ENCODE measurements at regions not wholly inside any gene's neighbourhood (a gene's known extent, or its start where the extent isn't known, plus 50 kb on each side); places are given as distances from the start of the nearest gene placed in this dataset.

GRCh38 chr2:160652236-160652635, 158.6 kb upstream of the RBMS1 start:
- peak; percentile 24; the same call in 2 of the 3 replicates for ATAC-seq
- TF ChIP-seq ISL1 (CRISPR knock-in tag; IDR thresholded peaks at IDR 0.05) (no peak), CSRNP3 (CRISPR knock-in tag; IDR thresholded peaks at IDR 0.05) (no peak), TSHZ2 (CRISPR knock-in tag; IDR thresholded peaks at IDR 0.05) (no peak)

GRCh38 chr2:160657196-160657595, 163.6 kb upstream of the RBMS1 start:
- no peak for TF ChIP-seq BACH2 (CRISPR knock-in tag; IDR thresholded peaks at IDR 0.05; ENCODE audit: borderline replicate concordance)
- TF ChIP-seq TCF4 (CRISPR knock-in tag; IDR thresholded peaks at IDR 0.05; ENCODE audit: borderline replicate concordance), result no peak
- TF ChIP-seq ZFP3 (CRISPR knock-in tag; IDR thresholded peaks at IDR 0.05), result no peak
- no peak for TF ChIP-seq ARNTL (CRISPR knock-in tag; IDR thresholded peaks at IDR 0.05; ENCODE audit: borderline replicate concordance, low read depth)
- no peak for TF ChIP-seq ESRRG (CRISPR knock-in tag; IDR thresholded peaks at IDR 0.05)
- no peak for TF ChIP-seq ISL1 (CRISPR knock-in tag; IDR thresholded peaks at IDR 0.05)
- TF ChIP-seq PPARA (CRISPR knock-in tag; IDR thresholded peaks at IDR 0.05; ENCODE audit: borderline replicate concordance), result no peak
- TF ChIP-seq TOX (CRISPR knock-in tag; IDR thresholded peaks at IDR 0.05; ENCODE audit: borderline replicate concordance), result no peak
- no peak for TF ChIP-seq ZNF565 (CRISPR knock-in tag; conservative IDR thresholded peaks at IDR 0.05; ENCODE audit: low read depth)
- TF ChIP-seq CSRNP3 (CRISPR knock-in tag; IDR thresholded peaks at IDR 0.05), result no peak
- TF ChIP-seq OSR1 (CRISPR knock-in tag; IDR thresholded peaks at IDR 0.05), result no peak
- no peak for TF ChIP-seq ZNF8 (CRISPR knock-in tag; IDR thresholded peaks at IDR 0.05)
- no peak for TF ChIP-seq ZFP30 (CRISPR knock-in tag; IDR thresholded peaks at IDR 0.05)
- TF ChIP-seq POU6F1 (CRISPR knock-in tag; IDR thresholded peaks at IDR 0.05; ENCODE audit: borderline replicate concordance, low read depth), result no peak
- peak; percentile 51; the same call in 2 of the 3 replicates for ATAC-seq

GRCh38 chr2:160658851-160659250, 165.2 kb upstream of the RBMS1 start:
- no peak for TF ChIP-seq CSRNP3 (CRISPR knock-in tag; IDR thresholded peaks at IDR 0.05)
- no peak for TF ChIP-seq ZC3H10 (CRISPR knock-in tag; IDR thresholded peaks at IDR 0.05)
- TF ChIP-seq ISL1 (CRISPR knock-in tag; IDR thresholded peaks at IDR 0.05), result no peak
- no peak for TF ChIP-seq TCF4 (CRISPR knock-in tag; IDR thresholded peaks at IDR 0.05; ENCODE audit: borderline replicate concordance)
- ATAC-seq, result no peak

GRCh38 chr2:160660741-160661140, 167.1 kb upstream of the RBMS1 start:
- no peak for ATAC-seq
- no peak for TF ChIP-seq CSDC2 (CRISPR knock-in tag; IDR thresholded peaks at IDR 0.05)
- no peak for TF ChIP-seq ESRRG (CRISPR knock-in tag; IDR thresholded peaks at IDR 0.05)
- no peak for TF ChIP-seq TOX (CRISPR knock-in tag; IDR thresholded peaks at IDR 0.05; ENCODE audit: borderline replicate concordance)
- no peak for TF ChIP-seq BACH2 (CRISPR knock-in tag; IDR thresholded peaks at IDR 0.05; ENCODE audit: borderline replicate concordance)
- no peak for TF ChIP-seq POU6F1 (CRISPR knock-in tag; IDR thresholded peaks at IDR 0.05; ENCODE audit: borderline replicate concordance, low read depth)
- TF ChIP-seq PATZ1 (CRISPR knock-in tag; IDR thresholded peaks at IDR 0.05; ENCODE audit: borderline replicate concordance), result no peak
- TF ChIP-seq ZFP30 (CRISPR knock-in tag; IDR thresholded peaks at IDR 0.05), result no peak
- no peak for TF ChIP-seq ZNF8 (CRISPR knock-in tag; IDR thresholded peaks at IDR 0.05)
- no peak for TF ChIP-seq ISL1 (CRISPR knock-in tag; IDR thresholded peaks at IDR 0.05)

All from SK-N-SH treated with all-trans-retinoic acid at 6 μM for 48 hours (cell line).